NCI-H526 (cell line): ENCODE measurements at regions not wholly inside any gene's neighbourhood (a gene's known extent, or its start where the extent isn't known, plus 50 kb on each side); places are given as distances from the start of the nearest gene placed in this dataset.
"Not testable (repeated sequence)": the region's sequence is repeated elsewhere in the genome, so short reads cannot be mapped to it uniquely, and the experiment has no call there.

Experiments used
- DNase-seq, 2 experiments: peaks; one replicate each; lab custom pipeline; 2025; lab: John Stamatoyannopoulos, UW

GRCh38 chr21:17738176-17738953 lies 80.8 kb downstream of the C21orf91 start:
- no peak for DNase-seq

GRCh38 chr21:17736072-17736471 lies 83.1 kb downstream of the C21orf91 start:
- no peak for DNase-seq

GRCh38 chr21:17733209-17733608 lies 85.9 kb downstream of the C21orf91 start:
- DNase-seq = no peak

- DNase-seq = no peak
Observed at GRCh38 chr21:17732306-17732705, 86.8 kb downstream of the C21orf91 start.

- no peak for DNase-seq
Observed at GRCh38 chr21:17731554-17731953, 87.6 kb downstream of the C21orf91 start.

- DNase-seq = no peak
Observed at GRCh38 chr21:17730782-17731181, 88.4 kb downstream of the C21orf91 start.

GRCh38 chr21:17729455-17729854 lies 89.7 kb downstream of the C21orf91 start:
- DNase-seq = no peak

- DNase-seq = no peak
Observed at GRCh38 chr21:17727361-17727760, 91.8 kb downstream of the C21orf91 start.

- DNase-seq = peak in 1 of 2 experiments; percentile 21
Observed at GRCh38 chr21:17726047-17726829, 92.9 kb downstream of the C21orf91 start.

- DNase-seq = no peak
Observed at GRCh38 chr21:17725339-17725738, 93.8 kb downstream of the C21orf91 start.

GRCh38 chr21:17712887-17713286 lies 100.2 kb upstream of the BTG3 start:
- DNase-seq = no peak

GRCh38 chr21:17711896-17712295 lies 99.2 kb upstream of the BTG3 start:
- DNase-seq = no peak

- DNase-seq = no peak
Observed at GRCh38 chr21:17709266-17709611, 96.5 kb upstream of the BTG3 start.

- DNase-seq = no peak
Observed at GRCh38 chr21:17708522-17709265, 96.0 kb upstream of the BTG3 start.

- DNase-seq = peak; percentile 25 to 40
Observed at GRCh38 chr21:17699524-17700189, 87.0 kb upstream of the BTG3 start.

GRCh38 chr21:17697473-17697872 lies 84.8 kb upstream of the BTG3 start:
- DNase-seq = no peak

- DNase-seq = not testable (repeated sequence)
Observed at GRCh38 chr21:17694416-17694815, 81.7 kb upstream of the BTG3 start.

- no peak for DNase-seq
Observed at GRCh38 chr21:17693801-17694200, 81.1 kb upstream of the BTG3 start.

- DNase-seq = no peak
Observed at GRCh38 chr21:17690078-17690494, 77.4 kb upstream of the BTG3 start.

- DNase-seq = peak in 1 of 2 experiments; percentile 2
Observed at GRCh38 chr21:17688912-17689874, 76.5 kb upstream of the BTG3 start.

- no peak for DNase-seq
Observed at GRCh38 chr21:17682924-17683323, 70.2 kb upstream of the BTG3 start.
